IMR-90 (cell line): ENCODE measurements at regions not wholly inside any gene's neighbourhood (a gene's known extent, or its start where the extent isn't known, plus 50 kb on each side); places are given as distances from the start of the nearest gene placed in this dataset.

Experiments used
- ATAC-seq: fragments of 200-7000 bp; cut with Tn5 transposase; 2 replicates; pipeline ENCODE4 v1.9.1; 2020; ENCODE audit warnings: low read depth, mild to moderate bottlenecking, moderate library complexity
- BruUV-seq: library from RNA; stranded (reverse); fragments of 400-500 nt; replicated peaks from 2 replicates; lab custom pipeline; 2021; lab: Mats Ljungman, UMichigan
- CTCF ChIA-PET: fragments of 300-600 bp; formaldehyde crosslinking; extraction: SDS; loops from one replicate; lab custom pipeline; 2021; ENCODE audit warnings: antibody characterized with exemption; lab: Yijun Ruan, JAX
- POLR2A ChIA-PET: fragments of 300-600 bp; sonication (Branson Sonifier 250); formaldehyde crosslinking; loops from one replicate; lab custom pipeline; 2022; ENCODE audit warnings: antibody characterized with exemption; ENCODE audit not compliant: unreplicated experiment; lab: Charles Lee
- DNase-seq: peaks from one replicate; pipeline ENCODE4 v3.0.0; 2013
- H2AFZ ChIP-seq: replicated peaks from 2 replicates; pipeline ENCODE3; 2013; ENCODE audit warnings: low read length, mild to moderate bottlenecking; ENCODE audit not compliant: poor library complexity
- H2AK5ac ChIP-seq: 2 replicates; pipeline ENCODE4 v1.6.1; 2013; ENCODE audit warnings: low read depth, low read length, inconsistent platforms
- H2AK9ac ChIP-seq: replicated peaks from 2 replicates; pipeline ENCODE3; 2013; ENCODE audit warnings: mild to moderate bottlenecking, low read depth, low read length, moderate library complexity; ENCODE audit not compliant: poor library complexity
- H2BK120ac ChIP-seq: 2 replicates; pipeline ENCODE4 v1.6.1; 2013; ENCODE audit warnings: low read depth, low read length, inconsistent platforms
- H2BK15ac ChIP-seq: 3 replicates; pipeline ENCODE4 v1.6.1; 2013; ENCODE audit warnings: low read depth, low read length, inconsistent platforms
- H2BK20ac ChIP-seq: 2 replicates; pipeline ENCODE4 v1.6.1; 2013; ENCODE audit warnings: low read depth, mild to moderate bottlenecking, inconsistent platforms, low read length, moderate library complexity
- H2BK5ac ChIP-seq: 2 replicates; pipeline ENCODE4 v1.6.1; 2013; ENCODE audit warnings: mild to moderate bottlenecking, low read depth, low read length, inconsistent platforms; ENCODE audit not compliant: poor library complexity, severe bottlenecking
- H3K14ac ChIP-seq: replicated peaks from 2 replicates; pipeline ENCODE4 v1.6.1; 2013; ENCODE audit warnings: low read depth, low read length, inconsistent platforms
- H3K18ac ChIP-seq: 2 replicates; pipeline ENCODE4 v1.6.1; 2013; ENCODE audit warnings: low read depth, low read length, control low read depth
- H3K23ac ChIP-seq: 2 replicates; pipeline ENCODE4 v1.6.1; 2013; ENCODE audit warnings: low read depth, low read length, inconsistent platforms
- H3K27ac ChIP-seq: 2 replicates; pipeline ENCODE4 v1.5.1; 2013; ENCODE audit warnings: mild to moderate bottlenecking, control low read depth, low read length; ENCODE audit not compliant: insufficient read depth
- H3K27me3 ChIP-seq: 2 replicates; pipeline ENCODE4 v1.6.1; 2013; ENCODE audit warnings: low read length; ENCODE audit not compliant: control insufficient read depth, insufficient read depth
- H3K36me3 ChIP-seq: 2 replicates; pipeline ENCODE4 v1.6.1; 2013; ENCODE audit warnings: low read length, mixed read lengths; ENCODE audit not compliant: control insufficient read depth, insufficient read depth
- H3K4ac ChIP-seq: 2 replicates; pipeline ENCODE4 v1.6.1; 2013; ENCODE audit warnings: low read depth, low read length, inconsistent platforms
- H3K4me1 ChIP-seq: 2 replicates; pipeline ENCODE4 v1.6.1; 2013; ENCODE audit warnings: low read length, mixed read lengths; ENCODE audit not compliant: control insufficient read depth, insufficient read depth
- H3K4me2 ChIP-seq: 2 replicates; pipeline ENCODE4 v1.6.1; 2013; ENCODE audit warnings: low read depth, mild to moderate bottlenecking, control low read depth, low read length, moderate library complexity
- H3K4me3 ChIP-seq: 2 replicates; pipeline ENCODE4 v1.5.1; 2013; ENCODE audit warnings: low read depth, mild to moderate bottlenecking, control low read depth, low read length, moderate library complexity; ENCODE audit not compliant: insufficient read depth
- H3K56ac ChIP-seq: 2 replicates; pipeline ENCODE4 v1.6.1; 2013; ENCODE audit warnings: low read length, inconsistent platforms; ENCODE audit not compliant: insufficient read depth; ENCODE audit errors: extremely low read depth
- H3K79me1 ChIP-seq, 2 experiments: 2 replicates each; pipeline ENCODE4 v1.6.1; 2013; ENCODE audit warnings: low read length in 2 of 2, inconsistent platforms in 1 of 2, low read depth in 1 of 2
- H3K9ac ChIP-seq: 2 replicates; pipeline ENCODE4 v1.6.1; 2013; ENCODE audit warnings: low read depth, low read length, control low read depth
- H3K9me1 ChIP-seq: 2 replicates; pipeline ENCODE4 v1.6.1; 2013; ENCODE audit warnings: low read length, inconsistent platforms; ENCODE audit not compliant: insufficient read depth
- H3K9me3 ChIP-seq: 2 replicates; pipeline ENCODE4 v1.6.1; 2013; ENCODE audit warnings: low read length; ENCODE audit not compliant: control insufficient read depth, insufficient read depth
- H4K20me1 ChIP-seq: 2 replicates; pipeline ENCODE4 v1.6.1; 2013; ENCODE audit warnings: low read length, inconsistent platforms; ENCODE audit not compliant: insufficient read depth
- H4K5ac ChIP-seq: 2 replicates; pipeline ENCODE4 v1.6.1; 2013; ENCODE audit warnings: mild to moderate bottlenecking, low read depth, low read length, control low read depth
- H4K8ac ChIP-seq, 2 experiments: 2 replicates each; pipeline ENCODE4 v1.6.1; 2013; ENCODE audit warnings: low read depth in 2 of 2, low read length in 2 of 2, control low read depth in 1 of 2, inconsistent platforms in 1 of 2
- H4K91ac ChIP-seq: 2 replicates; pipeline ENCODE4 v1.6.1; 2013; ENCODE audit warnings: low read depth, low read length, inconsistent platforms; ENCODE audit not compliant: insufficient read depth
- BHLHE40 ChIP-seq: fragments of 150-350 bp; IDR thresholded peaks from 2 replicates; pipeline ENCODE4 v1.6.1; 2016; ENCODE audit warnings: mild to moderate bottlenecking, low read depth, low read length
- CEBPB ChIP-seq: IDR thresholded peaks from 2 replicates; pipeline ENCODE4 v1.6.1; 2012; ENCODE audit warnings: low read depth, low read length, improper control_type of control experiment
- CHD1 ChIP-seq: IDR thresholded peaks from 2 replicates; pipeline ENCODE4 v1.6.1; 2012; ENCODE audit warnings: low read depth, low read length, improper control_type of control experiment
- CTCF ChIP-seq: conservative IDR thresholded peaks from 2 replicates; pipeline ENCODE4 v1.5.1; 2012; ENCODE audit warnings: mild to moderate bottlenecking, low read depth, low read length, improper control_type of control experiment
- ELK1 ChIP-seq: fragments of 150-350 bp; IDR thresholded peaks from 2 replicates; pipeline ENCODE4 v1.6.1; 2016; ENCODE audit warnings: low read depth, mild to moderate bottlenecking, low read length, moderate library complexity, borderline replicate concordance
- FOS ChIP-seq: fragments of 150-350 bp; IDR thresholded peaks from 2 replicates; pipeline ENCODE4 v1.6.1; 2016; ENCODE audit warnings: low read depth, low read length
- MAFK ChIP-seq: IDR thresholded peaks from 2 replicates; pipeline ENCODE4 v1.6.1; 2012; ENCODE audit warnings: low read depth, low read length, improper control_type of control experiment
- MXI1 ChIP-seq: IDR thresholded peaks from 2 replicates; pipeline ENCODE4 v1.6.1; 2012; ENCODE audit warnings: low read depth, mild to moderate bottlenecking, low read length, moderate library complexity, borderline replicate concordance
- NFE2L2 ChIP-seq: fragments of 150-350 bp; IDR thresholded peaks from 2 replicates; pipeline ENCODE4 v1.6.1; 2016; ENCODE audit warnings: low read depth, mild to moderate bottlenecking, low read length
- POLR2A ChIP-seq: IDR thresholded peaks from 2 replicates; pipeline ENCODE4 v1.6.1; 2012; ENCODE audit warnings: mild to moderate bottlenecking, low read depth, low read length
- RFX5 ChIP-seq: IDR thresholded peaks from 2 replicates; pipeline ENCODE4 v1.8.0; 2012; ENCODE audit warnings: low read depth, mild to moderate bottlenecking, low read length, moderate library complexity
- SMC3 ChIP-seq: fragments of 150-350 bp; IDR thresholded peaks from 2 replicates; pipeline ENCODE4 v1.6.1; 2016; ENCODE audit warnings: low read depth, mild to moderate bottlenecking, antibody characterized with exemption, low read length, moderate library complexity
- USF2 ChIP-seq: fragments of 150-350 bp; IDR thresholded peaks from 2 replicates; pipeline ENCODE4 v1.6.1; 2017; ENCODE audit warnings: mild to moderate bottlenecking, antibody characterized with exemption, low read length, low read depth
- WGBS, 2 experiments: methylation state at CpG; one replicate each; pipeline versions ENCODE4 v1.1.5 to v1.1.7; 2013; ENCODE audit warnings: missing lambda C conversion rate in 2 of 2; ENCODE audit not compliant: insufficient read length in 1 of 2; ENCODE audit errors: extremely low coverage in 2 of 2; 5-methylcytosine and 5-hydroxymethylcytosine counted together
- dilution Hi-C: fragments of 300-500 bp; cut with HindIII; formaldehyde crosslinking; loops from one replicate; pipeline ENCODE4 v1.14.3; 2018; ENCODE audit warnings: low sequenced_read_pairs; ENCODE audit not compliant: unreplicated experiment
- in situ Hi-C: fragments of 300-500 bp; cut with MboI; formaldehyde crosslinking; loops from 3 replicates; pipeline ENCODE4 v1.14.3; 2019; ENCODE audit warnings: low sequenced_read_pairs, inconsistent platforms, mixed read lengths
- intact Hi-C: fragments of 100-400 bp; cut with micrococcal nuclease; formaldehyde crosslinking; loops from 2 replicates; pipeline ENCODE4 v1.10.0; 2022

- TF ChIP-seq MXI1, result no peak
Observed at GRCh38 chr9:124137009-124137943, 120.5 kb upstream of the NEK6 start (continued).

DNA sequence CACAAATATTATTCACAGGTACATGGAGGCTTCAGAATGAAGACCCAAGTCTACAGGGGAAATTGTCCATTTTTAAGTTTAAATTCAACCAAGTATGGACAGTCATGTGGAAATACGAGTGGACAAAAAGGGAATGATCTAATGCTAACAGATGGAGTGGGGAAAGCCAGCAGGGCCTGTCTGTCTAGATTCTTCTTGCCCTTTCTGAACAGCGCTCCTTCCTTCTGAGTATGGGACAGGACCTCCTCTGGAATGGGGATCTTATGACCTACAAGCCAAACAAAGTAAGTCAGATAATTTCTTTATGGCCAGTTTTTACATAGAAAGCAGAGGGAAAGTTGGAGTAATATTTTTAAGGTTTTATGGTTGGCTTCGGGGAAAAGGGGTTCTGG lies 119.8 kb upstream of the NEK6 start:
- no peak overlapping the region for H3K56ac ChIP-seq
- no peak overlapping the region for H2BK20ac ChIP-seq
- BruUV-seq, result no TSS peak
- no peak overlapping the region for H2AFZ ChIP-seq
- H4K91ac ChIP-seq, result no peak overlapping the region
- H3K9me3 ChIP-seq, result no peaks in the 10 kb centered on the region
- H3K27me3 ChIP-seq, result no peaks in the 10 kb centered on the region; the same call in 1 of the 2 replicates
- no peak overlapping the region for H3K14ac ChIP-seq
- peaks cover 6% of the 10 kb centered on the region; the same call in 1 of the 2 replicates for H3K9me1 ChIP-seq
- H2AK9ac ChIP-seq, result no peak overlapping the region
- no peak overlapping the region for H2BK120ac ChIP-seq
- no peak overlapping the region for H3K4me3 ChIP-seq
- POLR2A ChIA-PET, result no interaction called here
- intact Hi-C loops, result no loop called here
- H2AK5ac ChIP-seq, result no peak overlapping the region
- no peaks in the 10 kb centered on the region for H4K20me1 ChIP-seq
- dilution Hi-C loops, result no loop called here
- H4K8ac ChIP-seq, result no peak overlapping the region
- ATAC-seq (no peak), DNase-seq (no peak)
- no peak overlapping the region for H3K23ac ChIP-seq
- no peak overlapping the region for H3K9ac ChIP-seq
- in situ Hi-C loops, result no loop called here
- 0 out of 3 replicates have a peak overlapping the region, but pooled peaks have one; percentile 53 for H2BK15ac ChIP-seq
- no peaks in the 10 kb centered on the region for H3K79me1 ChIP-seq
- H3K4ac ChIP-seq, result no peak overlapping the region
- H4K5ac ChIP-seq, result no peak overlapping the region
- CTCF ChIA-PET, result no interaction called here
- no peaks in the 10 kb centered on the region for H3K36me3 ChIP-seq
- peaks cover 6% of the 10 kb centered on the region for H3K4me1 ChIP-seq
- H2BK5ac ChIP-seq, result no peak overlapping the region
- 83% methylated on average over 1 of the region's 3 CpGs; no CpG with 5 or more reads in 1 of the 2 experiments for WGBS, 2 experiments
- H3K18ac ChIP-seq, result no peak overlapping the region
- H3K27ac ChIP-seq, result no peak overlapping the region
- H3K4me2 ChIP-seq, result no peak overlapping the region
- no peak for TF ChIP-seq SMC3
- TF ChIP-seq USF2, result no peak
- no peak for TF ChIP-seq NFE2L2
- TF ChIP-seq RFX5, result no peak
- TF ChIP-seq POLR2A, result no peak
- no peak for TF ChIP-seq BHLHE40
- no peak for TF ChIP-seq FOS
- TF ChIP-seq CEBPB, result no peak
- no peak for TF ChIP-seq ELK1
- no peak for TF ChIP-seq CHD1
- no peak for TF ChIP-seq MAFK
- TF ChIP-seq CTCF, result no peak
